ENCODE measurements at regions not wholly inside any gene's neighbourhood (a gene's known extent, or its start where the extent isn't known, plus 50 kb on each side); places are given as distances from the start of the nearest gene placed in this dataset.

DNA sequence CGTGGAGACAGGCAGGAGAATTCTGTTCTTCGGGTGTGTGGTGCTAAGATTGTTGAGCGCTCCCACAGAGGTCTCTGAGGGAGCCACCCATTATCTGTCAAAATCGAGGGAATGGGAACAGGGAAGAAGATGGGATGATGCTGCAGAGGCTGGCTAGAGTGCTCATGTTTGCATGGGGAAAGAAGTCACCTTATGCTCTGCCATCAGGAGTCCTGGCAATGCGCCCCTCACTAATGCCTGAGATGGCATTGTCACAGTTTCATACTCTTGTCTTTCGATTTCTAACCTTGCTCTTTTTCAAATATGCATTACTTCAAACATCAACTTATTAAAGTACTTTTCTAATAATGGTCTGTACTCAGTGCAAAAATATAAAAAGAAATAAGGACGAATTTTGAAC is 463.3 kb upstream of the CELF4 start:
- no peak for DNase-seq (ENCODE audit: low spot score)

DNA sequence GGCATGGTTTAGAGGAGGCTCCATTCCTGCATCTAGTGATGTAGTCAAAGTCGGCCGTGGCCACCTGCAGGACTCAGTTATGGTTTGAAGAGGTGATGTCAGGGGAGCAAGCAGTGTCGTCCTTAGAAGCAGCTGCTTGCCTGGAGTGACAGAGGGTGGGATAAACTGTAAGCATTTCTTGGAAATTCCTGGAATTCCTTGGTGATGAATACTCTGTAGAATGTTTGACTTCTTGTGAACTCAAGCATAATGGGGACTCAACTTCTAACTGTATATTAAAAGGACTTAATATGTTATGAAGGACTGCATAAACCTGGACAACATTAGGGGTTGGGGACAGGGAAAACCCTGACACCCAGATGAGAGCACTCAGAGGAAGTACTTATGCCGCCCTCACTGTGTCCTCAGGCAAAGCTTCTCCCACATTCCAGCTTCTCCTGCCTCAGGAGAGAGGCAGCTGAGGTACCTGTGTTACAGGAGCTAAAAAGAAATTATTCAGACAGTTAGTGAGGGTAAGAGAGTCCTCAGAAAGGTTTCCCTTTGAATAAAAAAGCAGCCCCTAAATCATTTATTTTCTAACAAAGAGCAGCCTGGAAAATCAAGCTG is 459.9 kb upstream of the CELF4 start:
- no peak for DNase-seq (ENCODE audit: low spot score)

DNA sequence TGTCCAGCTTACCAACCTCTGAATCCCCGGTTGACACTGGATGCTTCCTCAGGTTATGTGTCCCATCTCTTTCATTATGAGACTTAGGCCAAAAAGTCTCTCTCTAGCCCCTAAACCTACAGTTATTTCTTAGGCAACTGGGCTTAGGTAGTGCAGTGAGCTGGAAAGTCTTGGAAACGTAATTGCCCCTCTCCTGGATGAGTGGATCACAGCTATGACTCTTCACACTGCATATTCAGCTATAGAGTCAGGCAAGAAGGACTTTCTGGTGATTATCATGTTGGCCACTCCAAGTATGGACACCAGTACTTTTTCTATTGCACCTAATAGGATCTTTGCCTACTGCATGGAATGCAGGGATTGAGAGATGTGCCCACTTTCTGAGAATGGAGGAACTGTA is 458.3 kb upstream of the CELF4 start:
- DNase-seq (ENCODE audit: low spot score), result no peak

DNA sequence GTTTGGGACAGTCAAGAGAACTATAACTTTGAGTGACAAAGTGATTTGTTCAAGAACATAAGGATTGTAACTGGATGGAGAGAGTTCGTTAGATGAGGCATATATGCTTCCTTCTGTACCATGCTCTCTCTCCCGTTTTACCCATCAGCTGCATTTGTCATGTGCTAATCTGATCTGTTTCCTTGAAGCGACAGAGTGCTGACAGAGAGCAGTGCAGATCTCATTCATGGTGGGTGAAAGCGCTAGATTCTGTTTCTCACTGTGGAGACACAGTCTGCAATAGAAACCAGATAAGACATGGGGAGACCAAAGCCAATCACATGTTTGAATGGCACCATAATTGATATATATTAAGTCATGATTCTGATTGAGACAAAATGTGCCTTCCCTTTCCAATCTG is 456.6 kb upstream of the CELF4 start:
- no peak for DNase-seq (ENCODE audit: low spot score)

DNA sequence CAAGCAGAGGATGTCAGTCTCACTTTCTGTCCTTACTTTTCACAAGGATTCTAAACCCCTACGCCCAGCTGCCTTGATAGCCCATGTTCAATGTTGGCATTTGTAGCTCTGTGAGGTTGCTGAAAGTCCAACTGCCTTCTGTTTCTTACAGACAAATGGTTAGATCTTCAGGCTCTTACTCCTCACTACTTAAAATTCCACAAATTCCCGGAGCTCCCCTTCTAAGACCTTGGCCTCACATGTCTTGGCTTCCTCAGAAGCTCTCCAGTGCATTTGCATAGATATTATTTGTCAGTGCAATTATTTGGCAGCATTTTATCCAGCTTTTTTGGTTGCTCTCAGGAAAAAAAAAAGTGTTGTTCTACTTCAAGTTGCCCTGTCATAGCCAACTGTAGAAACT is 453.7 kb upstream of the CELF4 start:
- no peak for DNase-seq (ENCODE audit: low spot score)

DNA sequence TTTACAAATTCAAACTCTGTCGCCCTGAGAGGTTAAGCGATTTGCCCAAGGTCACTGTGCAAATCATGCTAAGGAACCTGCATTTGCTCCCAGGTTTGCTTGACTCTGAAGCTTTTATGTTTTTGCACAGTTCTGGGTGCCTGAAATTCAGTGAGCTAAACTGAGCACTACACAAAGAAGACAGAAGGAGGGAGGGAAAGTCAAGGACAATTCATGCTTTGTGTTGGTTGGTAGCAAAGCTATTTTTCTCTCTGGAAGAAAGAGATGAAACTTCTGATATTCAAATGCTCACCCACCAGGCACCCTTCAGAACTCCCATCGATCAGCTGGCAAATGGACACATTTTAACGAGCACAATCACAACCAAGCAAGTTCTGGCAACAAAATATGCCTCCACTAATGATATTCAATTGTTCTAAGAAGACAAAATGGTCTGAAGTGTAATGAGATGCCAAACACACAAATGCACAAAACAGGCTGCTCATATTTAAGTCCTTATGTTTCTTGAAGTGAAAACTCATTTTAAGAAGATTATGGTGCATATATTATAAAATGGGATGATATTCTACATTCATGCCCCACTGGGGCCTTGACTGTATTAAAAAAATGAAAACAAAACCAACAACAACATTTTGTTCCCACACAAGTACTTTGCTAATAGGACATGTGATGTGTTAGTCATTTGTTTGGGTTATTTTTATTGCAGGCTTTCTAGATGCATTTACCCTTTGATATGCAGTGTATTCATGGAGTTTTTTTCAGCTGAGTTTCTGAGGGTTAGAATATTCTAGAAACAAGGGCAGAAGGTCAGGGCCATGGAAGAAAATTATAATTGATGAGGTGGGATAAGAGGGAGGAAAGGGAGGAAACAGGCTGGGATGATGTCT is 445.6 kb upstream of the CELF4 start:
- peak; percentile 62 for DNase-seq (ENCODE audit: low spot score)

DNA sequence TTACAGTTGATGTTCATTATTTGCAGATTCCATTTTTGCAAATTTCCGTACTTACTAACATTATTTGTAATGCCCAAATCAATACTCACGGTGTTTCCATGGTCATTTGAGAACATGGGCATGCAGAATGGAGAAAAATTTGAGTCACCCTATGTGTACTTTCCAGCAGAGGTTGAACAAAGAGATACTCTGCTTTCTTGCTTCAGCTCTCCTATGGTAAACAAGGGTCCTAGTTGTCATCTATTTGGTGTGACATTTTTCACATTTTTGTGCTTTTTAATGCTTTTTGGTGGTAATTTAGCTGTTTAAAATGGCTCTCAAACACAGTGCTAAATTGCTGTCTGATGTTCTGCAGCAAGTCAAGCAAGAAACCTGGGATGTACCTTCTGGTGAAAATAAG is 444.4 kb upstream of the CELF4 start:
- DNase-seq (ENCODE audit: low spot score), result no peak

DNA sequence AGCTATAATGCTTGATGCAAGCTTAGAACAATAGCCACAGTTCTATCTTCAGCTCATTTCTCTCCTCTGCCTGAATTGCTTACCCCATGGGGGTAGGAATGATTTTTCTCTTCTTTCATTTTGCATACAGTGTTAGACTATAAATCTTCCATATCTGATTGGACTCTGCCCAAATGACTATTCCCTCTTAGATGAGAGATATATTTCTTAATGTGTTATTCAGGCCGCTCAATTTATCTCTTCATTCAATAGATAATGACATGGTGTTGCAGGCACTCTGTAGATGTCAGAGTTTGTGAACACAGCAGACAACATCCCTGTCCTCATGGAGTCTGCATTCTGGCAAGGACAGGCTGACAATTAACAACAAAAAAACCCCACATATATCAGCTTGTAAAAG is 443.7 kb upstream of the CELF4 start:
- DNase-seq (ENCODE audit: low spot score), result no peak

DNA sequence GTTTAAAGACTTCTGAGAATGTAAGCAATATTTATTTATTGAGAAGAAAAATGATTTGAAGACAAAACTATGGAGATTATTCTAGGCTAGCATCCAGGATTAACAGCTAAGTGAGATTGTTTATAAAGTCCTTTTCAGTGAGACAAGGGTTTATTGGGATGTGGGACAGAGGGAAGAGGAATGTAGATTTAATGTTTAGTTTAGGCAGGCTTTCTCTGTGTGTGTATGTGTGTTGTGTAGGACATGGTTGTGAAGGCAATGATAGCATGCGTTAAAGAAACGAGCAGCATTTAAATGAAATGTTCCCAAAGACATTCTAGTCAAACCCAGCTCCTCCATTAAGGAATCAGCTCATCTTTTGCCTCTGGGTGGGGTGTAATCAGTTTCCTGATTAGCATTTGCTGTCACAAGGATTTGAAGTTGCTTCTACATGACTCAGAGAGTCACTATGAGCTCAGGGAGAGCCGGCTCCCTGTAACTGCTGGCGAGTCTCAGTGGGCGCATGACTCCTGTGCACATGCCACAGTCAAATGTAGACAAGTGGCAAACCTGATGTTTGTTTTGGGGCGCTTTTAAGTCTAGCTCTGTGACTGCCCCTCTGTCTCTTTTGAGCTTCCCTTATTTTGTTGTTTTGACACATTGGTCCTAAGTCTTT is 442.2 kb upstream of the CELF4 start:
- no peak for DNase-seq (ENCODE audit: low spot score)

DNA sequence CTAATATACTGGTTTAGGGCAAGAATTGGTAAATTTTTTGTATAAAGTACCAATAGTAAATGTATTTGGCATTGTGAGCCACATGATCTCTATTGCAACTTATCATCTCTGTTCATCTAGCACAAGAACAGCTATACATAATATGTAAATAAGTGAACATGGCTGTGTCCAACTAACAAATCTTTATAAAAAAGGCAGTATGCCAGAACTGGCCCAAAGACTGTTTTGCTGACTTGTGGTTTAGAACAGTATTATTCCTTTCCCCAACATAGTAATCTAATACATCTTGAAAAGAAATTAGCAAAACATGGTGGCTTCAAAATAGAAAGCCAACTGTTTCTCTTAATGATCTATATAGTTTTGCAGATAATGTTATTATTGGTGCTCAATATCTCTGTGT is 441.4 kb upstream of the CELF4 start:
- no peak for DNase-seq (ENCODE audit: low spot score)

DNA sequence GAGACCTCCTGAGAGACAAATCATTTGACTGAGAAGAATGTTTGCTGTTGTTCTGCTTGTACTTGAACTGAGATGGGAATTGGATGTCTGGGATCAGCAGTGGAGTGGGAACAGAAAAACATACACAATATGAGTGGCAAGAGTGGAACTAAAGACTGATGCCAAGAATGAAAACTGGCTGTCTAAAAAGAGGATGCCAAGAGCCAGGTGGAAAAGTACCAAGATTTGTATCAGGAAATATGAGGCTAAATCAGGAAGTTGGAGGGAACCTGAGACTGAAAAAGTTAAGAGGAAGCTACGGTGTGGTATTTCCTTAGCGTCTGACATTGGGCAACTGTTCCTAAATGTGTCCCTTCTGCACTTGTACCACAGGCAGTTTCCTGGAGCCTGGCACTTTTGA is 440.9 kb upstream of the CELF4 start:
- no peak for DNase-seq (ENCODE audit: low spot score)

DNA sequence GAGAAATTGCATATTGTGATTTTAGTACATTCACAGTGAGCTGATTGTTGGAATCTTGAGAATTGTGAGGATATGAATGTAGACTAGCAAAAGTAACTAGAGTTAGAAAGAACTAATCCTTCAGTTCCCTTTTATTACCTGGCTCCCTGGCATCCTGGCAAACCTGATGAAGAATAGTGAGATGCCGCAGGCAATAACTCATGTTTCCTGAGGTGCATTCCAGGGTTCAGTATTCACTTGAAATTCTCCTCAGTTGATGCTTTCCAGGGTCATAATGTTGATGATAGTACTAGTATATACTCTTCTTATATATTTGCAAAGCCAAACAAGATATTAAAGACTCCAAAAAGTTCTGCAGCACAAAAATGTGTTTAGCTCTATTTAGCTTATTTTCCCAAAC is 432.1 kb upstream of the CELF4 start:
- no peak for DNase-seq (ENCODE audit: low spot score)

DNA sequence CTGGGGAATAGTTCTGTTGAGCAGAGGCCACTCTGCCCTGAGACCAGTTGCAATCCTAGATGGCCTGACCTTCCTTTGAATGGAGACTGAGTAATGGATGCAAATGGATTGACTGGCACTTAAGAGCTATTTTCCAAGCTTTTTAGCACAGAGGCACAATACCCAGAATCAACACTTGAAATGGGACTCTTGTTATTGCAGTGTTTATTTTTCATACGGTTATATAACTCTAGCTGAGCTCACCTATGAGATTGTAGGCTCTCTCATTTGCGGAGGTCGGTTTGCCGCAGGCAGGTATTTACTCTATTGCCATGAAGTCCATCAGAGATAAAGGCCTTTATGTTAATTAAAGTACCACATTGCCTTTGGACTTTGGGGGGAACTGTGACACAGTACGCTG is 422.3 kb upstream of the CELF4 start:
- DNase-seq (ENCODE audit: low spot score), result no peak

DNA sequence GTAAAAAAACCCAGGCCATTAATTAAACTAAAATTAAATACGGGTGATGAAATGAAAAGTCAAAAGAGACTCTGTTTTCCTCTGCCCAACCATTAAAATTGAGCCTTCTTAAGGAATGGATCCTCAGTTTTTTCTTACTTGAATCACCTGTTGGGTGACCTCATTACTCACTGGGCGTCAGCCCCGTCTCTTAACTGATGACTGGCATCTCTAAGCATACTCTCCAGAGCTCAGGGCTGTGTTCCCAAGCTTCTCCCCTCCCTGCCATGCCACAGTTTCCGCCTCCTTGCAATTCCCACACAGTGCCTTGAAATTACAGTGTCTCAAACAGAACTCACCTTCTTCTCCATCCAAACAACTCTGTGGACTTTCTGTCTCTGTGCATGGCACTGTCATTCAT is 421.1 kb upstream of the CELF4 start:
- no peak for DNase-seq (ENCODE audit: low spot score)

DNA sequence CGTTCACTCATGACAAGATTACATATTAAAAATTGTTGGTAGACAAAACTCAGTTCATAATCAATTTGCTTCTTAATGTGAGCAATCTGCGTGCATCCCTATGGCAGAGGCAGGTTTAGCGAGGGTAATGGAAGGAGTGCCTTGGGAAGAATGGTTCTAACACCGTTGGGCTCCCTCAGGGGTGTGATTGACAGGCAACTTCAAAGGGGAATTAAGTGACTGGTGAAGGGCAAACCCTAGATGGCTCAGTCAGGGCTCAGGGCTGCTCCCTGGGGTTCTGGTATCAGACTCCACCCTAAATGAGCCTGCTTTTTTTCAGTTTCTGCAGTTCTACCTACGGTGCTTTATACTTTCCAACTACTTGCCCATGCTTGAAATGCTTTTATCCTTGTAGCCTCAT is 419.5 kb upstream of the CELF4 start:
- no peak for DNase-seq (ENCODE audit: low spot score)

DNA sequence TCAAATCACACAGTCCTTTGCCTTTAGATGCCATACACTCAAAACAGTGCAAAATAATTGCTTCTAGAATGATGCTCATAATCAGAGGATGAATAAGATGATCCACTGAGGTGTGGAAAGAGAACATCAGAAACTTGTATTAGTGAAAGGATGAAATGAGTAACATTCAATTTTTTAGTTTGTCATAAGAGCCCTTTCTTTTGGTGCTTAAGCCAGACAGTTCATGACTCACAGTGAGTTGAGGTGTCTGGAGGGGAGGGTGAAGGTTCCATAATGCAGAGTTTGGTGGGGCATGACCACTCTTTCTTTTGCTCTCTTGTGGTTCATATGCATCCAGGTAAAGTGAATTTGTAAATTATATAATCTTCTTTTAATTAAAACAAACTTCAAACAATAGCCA is 415.0 kb upstream of the CELF4 start:
- DNase-seq (ENCODE audit: low spot score), result no peak

DNA sequence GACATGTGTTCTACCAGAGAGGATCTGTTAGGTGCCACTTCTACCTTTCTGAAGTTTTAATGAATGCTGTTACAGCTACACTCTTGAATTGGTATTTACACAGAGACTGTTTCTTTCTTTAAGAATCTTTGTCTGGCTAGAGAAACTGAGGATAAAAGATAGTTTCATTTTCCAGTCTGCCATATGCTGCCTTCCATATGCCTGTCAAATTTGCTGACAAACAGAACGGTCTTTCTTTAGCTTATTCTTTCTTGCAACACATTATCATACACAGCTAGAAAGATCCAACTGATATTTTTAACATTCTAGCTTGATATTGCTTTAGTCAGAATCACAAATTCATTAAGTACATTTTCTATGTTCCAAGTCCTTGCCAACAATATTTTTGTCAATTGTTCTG is 409.8 kb upstream of the CELF4 start:
- DNase-seq (ENCODE audit: low spot score), result no peak

DNA sequence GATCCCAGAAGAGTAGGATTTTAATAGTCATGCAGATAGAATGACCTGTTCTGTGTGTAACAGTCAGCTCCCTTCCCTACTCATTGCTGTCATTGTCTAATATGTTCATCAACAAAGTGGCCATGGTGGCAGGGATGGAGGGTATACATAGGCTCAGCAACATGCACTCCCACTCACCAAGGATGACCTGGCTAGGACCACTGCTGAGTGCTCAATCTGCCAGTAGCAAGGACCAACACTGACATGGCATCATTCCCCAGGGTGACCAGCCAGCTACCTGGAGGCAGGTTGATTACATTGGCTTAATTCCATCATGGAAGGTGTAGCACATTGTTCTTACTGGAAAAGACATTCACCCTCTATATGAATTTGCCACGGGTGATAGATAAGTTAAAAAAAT is 401.7 kb upstream of the CELF4 start:
- no peak for DNase-seq (ENCODE audit: low spot score)

DNA sequence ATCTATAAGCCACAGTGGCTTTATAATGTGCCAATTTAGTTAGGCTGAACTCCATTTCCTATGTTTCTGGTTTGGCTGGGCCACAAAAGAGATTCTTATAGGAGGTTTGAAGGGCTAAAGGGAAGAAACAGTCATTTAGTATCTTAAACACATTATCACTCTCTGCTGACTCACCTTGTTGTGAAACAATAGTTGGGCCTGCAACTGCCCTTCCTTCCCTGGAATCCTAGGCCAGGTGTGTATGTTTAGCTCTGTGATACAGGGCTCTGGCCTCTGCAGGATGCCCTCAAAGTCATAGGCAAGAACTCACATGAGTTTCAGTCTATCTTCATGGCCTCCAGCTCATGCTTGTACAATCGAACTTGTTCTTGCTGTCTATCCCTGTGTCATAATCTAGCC is 400.0 kb upstream of the CELF4 start:
- DNase-seq (ENCODE audit: low spot score), result no peak

DNA sequence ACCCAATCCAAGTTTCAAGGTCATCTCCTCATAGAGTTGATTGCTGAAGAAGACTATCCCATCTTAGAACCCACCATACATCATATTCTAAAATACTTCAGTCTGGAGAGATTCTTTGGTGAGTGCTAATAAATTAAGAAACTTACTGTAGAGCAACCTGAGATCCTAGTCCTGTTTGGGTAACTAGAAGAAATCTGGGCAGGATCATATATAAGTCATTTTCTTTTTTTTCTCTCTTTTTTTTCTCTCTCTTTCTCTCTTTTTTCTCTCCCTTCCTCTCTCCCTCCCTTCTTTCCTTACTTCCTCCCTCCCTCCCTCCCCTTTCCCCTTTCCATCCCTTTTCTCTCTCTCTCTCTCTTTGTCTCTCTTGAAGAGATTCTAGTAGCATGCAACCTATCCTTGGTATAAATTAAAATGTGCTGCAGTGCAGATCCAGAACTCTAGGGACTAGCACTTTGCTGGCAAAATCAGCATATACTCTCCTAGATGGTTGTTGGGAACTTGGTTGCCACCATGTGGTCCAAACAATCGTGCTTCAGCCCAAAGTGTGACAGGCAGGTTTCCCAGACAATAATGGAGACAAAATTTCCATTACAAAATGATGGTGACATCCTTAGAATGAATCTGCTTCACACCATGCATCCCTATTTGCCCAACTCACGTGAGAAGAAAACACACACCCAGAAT is 399.4 kb upstream of the CELF4 start:
- no peak for DNase-seq (ENCODE audit: low spot score)

DNA sequence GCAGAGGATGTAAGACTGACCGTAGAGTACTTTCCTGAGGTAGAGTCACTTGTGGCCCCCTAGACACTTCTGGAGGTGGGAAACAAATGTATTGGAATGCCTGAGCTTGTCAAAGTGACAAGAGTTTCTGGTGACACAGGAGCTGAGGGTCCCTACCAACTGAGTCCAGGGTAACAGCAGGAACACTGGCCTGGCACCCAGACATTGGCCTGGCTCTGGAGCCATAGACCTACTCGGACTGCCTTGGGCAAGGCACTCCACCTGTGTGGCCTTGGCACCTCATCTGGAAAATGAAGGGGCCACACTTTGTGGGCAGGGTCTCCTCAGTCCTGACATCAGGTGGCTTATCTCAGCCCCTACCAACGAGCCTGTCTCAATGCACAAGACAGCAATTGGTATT is 398.2 kb upstream of the CELF4 start:
- no peak for DNase-seq (ENCODE audit: low spot score)

DNA sequence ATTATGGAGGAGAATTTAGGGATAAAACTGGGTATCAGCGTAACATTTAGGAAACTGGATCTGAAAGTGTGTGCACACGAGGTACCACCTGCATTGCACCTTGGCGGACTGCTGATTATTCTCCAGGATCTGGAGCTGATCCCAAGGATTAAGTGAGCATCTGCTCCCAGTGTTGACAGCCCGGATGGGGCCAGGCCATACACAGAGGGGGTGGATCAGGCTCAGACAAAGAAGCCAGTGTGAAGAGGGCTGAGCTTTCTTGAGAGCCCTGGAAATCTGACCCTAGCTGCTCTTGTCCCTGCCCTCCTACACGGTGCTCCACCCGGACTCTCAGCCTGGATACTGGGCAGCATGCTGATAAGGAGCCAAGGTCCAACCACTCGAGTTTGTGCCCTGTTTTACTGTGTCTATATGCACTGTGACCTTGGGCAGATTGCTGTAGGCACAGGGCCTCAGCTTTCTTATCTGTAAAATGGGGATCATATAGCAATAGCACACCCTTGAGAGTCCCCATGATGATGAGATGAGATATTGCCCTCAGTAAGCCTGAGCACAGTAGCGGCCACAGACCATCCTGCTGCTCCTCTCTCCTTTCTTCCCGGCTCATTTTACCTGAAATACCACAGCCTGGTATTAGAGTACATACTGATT is 396.8 kb upstream of the CELF4 start:
- no peak for DNase-seq (ENCODE audit: low spot score)

All from Ammon's horn (tissue), 1 donor.